Activated naive CD8-positive, alpha-beta T cell treated with anti-CD3 and anti-CD28 coated beads for 36 hours (primary cell): ENCODE measurements at regions not wholly inside any gene's neighbourhood (a gene's known extent, or its start where the extent isn't known, plus 50 kb on each side); places are given as distances from the start of the nearest gene placed in this dataset.
"Not testable (repeated sequence)": the region's sequence is repeated elsewhere in the genome, so short reads cannot be mapped to it uniquely, and the experiment has no call there.

ENCODE experiments used
- DNase-seq: peaks from one replicate; pipeline ENCODE4 v3.0.0; 2021
- H3K27ac Mint-ChIP-seq: one replicate; pipeline ENCODE4 v1.8.0; 2022; ENCODE audit warnings: mild to moderate bottlenecking, moderate library complexity, mixed read lengths
- H3K27me3 Mint-ChIP-seq: one replicate; pipeline ENCODE4 v1.8.0; 2022; ENCODE audit warnings: mild to moderate bottlenecking, mixed read lengths
- H3K36me3 Mint-ChIP-seq: one replicate; pipeline ENCODE4 v1.8.0; 2021; ENCODE audit warnings: mild to moderate bottlenecking, mixed read lengths
- H3K4me1 Mint-ChIP-seq: one replicate; pipeline ENCODE4 v1.8.0; 2021; ENCODE audit warnings: mixed read lengths
- H3K4me3 Mint-ChIP-seq: one replicate; pipeline ENCODE4 v1.8.0; 2022; ENCODE audit warnings: mild to moderate bottlenecking, moderate library complexity, mixed read lengths
- H3K9me3 Mint-ChIP-seq: one replicate; pipeline ENCODE4 v1.8.0; 2022; ENCODE audit warnings: mixed read lengths

DNA sequence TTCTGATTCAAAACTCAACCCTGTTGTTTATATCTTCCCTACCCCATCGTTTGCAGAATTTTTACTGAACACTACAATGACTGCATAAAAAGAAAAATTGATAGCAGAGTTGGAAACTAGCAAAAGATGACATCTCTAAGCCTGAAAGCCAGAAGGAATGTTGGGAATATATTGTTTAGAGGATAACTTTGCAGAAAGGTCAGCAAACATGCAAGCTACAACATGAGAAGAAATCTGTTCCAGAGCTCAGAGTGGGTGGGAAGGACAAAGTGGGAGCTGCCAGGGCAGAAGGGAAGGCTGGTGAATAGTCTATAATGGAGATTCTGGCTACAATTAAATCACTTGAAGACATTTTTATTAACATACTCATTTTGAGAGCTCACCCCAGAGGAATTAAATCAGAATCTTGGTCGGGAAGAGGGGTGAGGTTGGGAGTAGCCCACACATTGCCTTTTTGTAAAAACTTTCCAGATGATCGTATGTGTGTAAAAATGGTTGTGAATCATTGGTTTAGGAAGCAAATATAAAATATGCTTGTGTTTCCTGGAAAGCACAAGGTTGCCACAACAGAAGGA, 574.8 kb downstream of the FLRT2 start:
- Mint-ChIP-seq H3K27ac (no peak overlapping the region), H3K4me1 (no peaks in the 10 kb centered on the region), H3K9me3 (peaks cover 19% of the 10 kb centered on the region), H3K36me3 (peaks cover 24% of the 10 kb centered on the region), H3K4me3 (no peak overlapping the region), H3K27me3 (no peaks in the 10 kb centered on the region)
- DNase-seq, result no peak

- Mint-ChIP-seq H3K27ac (no peak overlapping the region), H3K4me1 (peaks cover 4% of the 10 kb centered on the region), H3K9me3 (peaks cover 5% of the 10 kb centered on the region), H3K27me3 (no peaks in the 10 kb centered on the region), H3K4me3 (no peak overlapping the region), H3K36me3 (peaks cover 15% of the 10 kb centered on the region)
- no peak for DNase-seq
Observed at GRCh38 chr14:86094512-86094911, 564.6 kb downstream of the FLRT2 start.

- Mint-ChIP-seq H3K36me3 (peaks cover 12% of the 10 kb centered on the region), H3K9me3 (peaks cover 3% of the 10 kb centered on the region), H3K4me3 (no peak overlapping the region), H3K27me3 (no peaks in the 10 kb centered on the region), H3K27ac (no peak overlapping the region), H3K4me1 (peaks cover 6% of the 10 kb centered on the region)
- no peak for DNase-seq
Observed at GRCh38 chr14:86091811-86092210, 561.9 kb downstream of the FLRT2 start.

DNA sequence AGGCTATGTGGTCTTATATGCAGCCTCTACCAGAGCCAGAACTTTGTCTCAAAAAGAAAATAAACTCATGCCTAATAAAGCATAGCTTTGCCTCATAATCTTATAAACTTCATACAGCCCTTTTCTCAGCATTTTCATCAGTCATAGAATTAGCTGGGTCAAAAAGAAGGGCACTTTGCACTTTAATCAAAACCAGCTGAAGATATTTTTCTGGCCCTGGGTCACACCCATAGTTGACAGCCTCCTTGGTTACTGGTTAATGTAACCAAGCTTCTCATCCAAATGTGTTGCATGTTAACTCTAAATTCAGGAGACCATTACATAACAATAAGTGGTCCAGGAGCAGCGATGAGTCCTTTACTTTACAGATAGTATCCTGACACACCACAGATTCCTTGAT, 558.2 kb downstream of the FLRT2 start:
- H3K27ac Mint-ChIP-seq, result no peak overlapping the region
- no peaks in the 10 kb centered on the region for H3K27me3 Mint-ChIP-seq
- peaks cover 2% of the 10 kb centered on the region for H3K4me1 Mint-ChIP-seq
- H3K36me3 Mint-ChIP-seq, result peaks cover 10% of the 10 kb centered on the region
- no peak for DNase-seq
- no peak overlapping the region for H3K4me3 Mint-ChIP-seq
- peaks cover 3% of the 10 kb centered on the region for H3K9me3 Mint-ChIP-seq

DNA sequence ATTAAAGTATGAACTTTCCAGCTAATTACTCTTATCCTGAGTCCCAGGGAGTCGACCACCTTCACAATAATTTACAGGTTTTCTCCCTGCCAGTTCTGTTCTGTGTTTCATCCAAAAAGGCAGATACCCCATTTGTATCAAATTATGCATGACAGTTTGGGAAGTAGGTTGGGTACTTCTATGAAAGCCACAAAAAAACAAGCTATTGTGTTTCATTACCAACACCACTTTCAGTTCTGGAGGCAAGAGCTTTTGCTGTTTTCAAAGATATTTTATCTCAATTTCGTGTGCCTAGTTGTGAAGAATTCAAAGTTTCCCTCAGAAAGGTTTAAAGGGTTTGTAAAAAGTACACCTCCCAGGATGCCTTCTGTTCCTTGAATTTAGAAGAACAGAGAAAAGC, 557.4 kb downstream of the FLRT2 start:
- peaks cover 8% of the 10 kb centered on the region for H3K36me3 Mint-ChIP-seq
- DNase-seq, result no peak
- H3K27ac Mint-ChIP-seq, result no peak overlapping the region
- H3K27me3 Mint-ChIP-seq, result no peaks in the 10 kb centered on the region
- H3K4me1 Mint-ChIP-seq, result peaks cover 2% of the 10 kb centered on the region
- peaks cover 3% of the 10 kb centered on the region for H3K9me3 Mint-ChIP-seq
- H3K4me3 Mint-ChIP-seq, result no peak overlapping the region

DNA sequence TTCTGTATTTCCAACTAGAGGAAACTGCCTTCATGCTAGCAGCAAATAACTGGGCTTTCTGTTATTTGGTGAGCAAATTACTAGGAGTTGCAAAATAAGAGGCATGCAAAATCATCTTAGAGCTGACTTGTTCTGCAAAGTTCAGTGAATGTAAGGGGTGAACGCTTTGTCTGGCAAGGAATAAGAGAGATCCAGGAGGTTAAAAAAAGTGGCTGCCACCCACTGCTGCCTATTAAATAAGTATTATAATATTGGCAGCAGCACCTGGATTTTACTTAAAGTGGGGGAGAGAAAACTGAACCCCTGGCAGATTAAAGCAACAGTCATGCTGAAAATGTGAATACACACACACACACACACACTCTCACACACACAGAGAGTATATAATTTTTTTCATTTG, 557.0 kb downstream of the FLRT2 start:
- no peak overlapping the region for H3K4me3 Mint-ChIP-seq
- H3K27me3 Mint-ChIP-seq, result no peaks in the 10 kb centered on the region
- DNase-seq, result no peak
- H3K27ac Mint-ChIP-seq, result no peak overlapping the region
- H3K9me3 Mint-ChIP-seq, result peaks cover 1% of the 10 kb centered on the region
- peaks cover 2% of the 10 kb centered on the region for H3K4me1 Mint-ChIP-seq
- H3K36me3 Mint-ChIP-seq, result peaks cover 10% of the 10 kb centered on the region

- Mint-ChIP-seq H3K4me1 (peaks cover 2% of the 10 kb centered on the region), H3K27me3 (no peaks in the 10 kb centered on the region), H3K9me3 (peaks cover 3% of the 10 kb centered on the region), H3K4me3 (no peak overlapping the region), H3K36me3 (peaks cover 15% of the 10 kb centered on the region), H3K27ac (no peak overlapping the region)
- no peak for DNase-seq
Observed at GRCh38 chr14:86084097-86084496, 554.2 kb downstream of the FLRT2 start.

GRCh38 chr14:86083616-86084015, 553.7 kb downstream of the FLRT2 start:
- Mint-ChIP-seq H3K4me1 (peaks cover 2% of the 10 kb centered on the region), H3K4me3 (no peak overlapping the region), H3K9me3 (peaks cover 3% of the 10 kb centered on the region), H3K27ac (no peak overlapping the region), H3K27me3 (no peaks in the 10 kb centered on the region), H3K36me3 (peaks cover 19% of the 10 kb centered on the region)
- no peak for DNase-seq

DNA sequence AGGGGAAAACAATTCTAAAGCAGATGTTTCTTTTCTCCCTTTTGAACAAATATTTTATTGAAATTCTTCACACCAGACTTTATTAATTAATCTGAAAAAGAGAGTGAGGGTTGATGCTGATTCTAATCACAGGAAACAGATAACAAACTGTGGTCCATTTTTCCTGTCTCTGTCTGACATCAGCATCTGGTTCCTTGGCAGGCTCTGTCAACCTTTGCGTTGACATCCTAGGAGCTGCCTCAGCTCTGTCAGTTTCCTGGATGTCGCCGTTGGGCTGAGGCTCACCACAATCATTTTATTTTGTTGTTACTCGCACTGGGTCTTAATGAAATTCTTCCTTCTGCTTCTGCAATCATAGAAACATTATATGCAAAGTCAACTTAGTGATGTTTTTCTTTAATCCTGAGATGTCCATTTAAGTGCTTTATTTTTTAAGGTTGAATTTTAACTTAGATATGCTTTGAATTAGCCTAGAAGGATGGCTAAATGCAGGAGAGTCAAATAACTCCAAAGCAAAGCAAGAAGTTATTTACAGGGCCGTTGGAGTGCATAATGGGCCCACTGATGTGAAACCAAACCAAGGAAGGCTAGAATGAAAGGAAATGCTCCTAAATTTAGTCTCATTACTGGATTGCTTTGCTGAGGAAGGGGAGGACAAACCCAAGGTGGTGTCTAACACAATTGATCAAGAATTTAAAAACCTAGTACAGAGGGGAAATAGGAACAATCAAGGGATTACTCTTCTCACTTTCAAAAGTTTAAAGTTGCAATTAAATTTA, 542.4 kb downstream of the FLRT2 start:
- DNase-seq, result no peak
- Mint-ChIP-seq H3K9me3 (peaks cover 2% of the 10 kb centered on the region), H3K36me3 (peaks cover 2% of the 10 kb centered on the region), H3K4me3 (no peak overlapping the region), H3K27ac (no peak overlapping the region), H3K27me3 (no peaks in the 10 kb centered on the region), H3K4me1 (peaks cover 5% of the 10 kb centered on the region)

DNA sequence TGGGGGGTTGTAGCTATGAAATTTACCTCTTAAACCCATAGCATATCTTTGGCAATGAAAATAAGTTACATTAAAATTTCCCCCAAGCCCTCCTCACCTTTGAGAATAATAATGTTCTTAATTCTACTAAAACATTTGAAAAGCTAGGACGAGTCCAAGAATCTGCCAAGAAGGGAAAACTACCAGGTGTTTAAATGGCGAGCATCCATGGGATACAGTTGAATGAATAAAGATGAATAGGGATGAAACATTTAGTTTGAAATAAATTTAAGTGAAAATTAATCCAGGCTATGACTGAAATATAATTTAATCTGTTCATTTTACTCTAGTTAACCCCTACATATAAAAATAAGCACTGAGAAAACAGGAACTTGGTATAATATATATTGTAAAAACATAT, 536.7 kb downstream of the FLRT2 start:
- Mint-ChIP-seq H3K4me3 (no peak overlapping the region), H3K27ac (no peak overlapping the region), H3K4me1 (peaks cover 2% of the 10 kb centered on the region), H3K27me3 (no peaks in the 10 kb centered on the region), H3K9me3 (peaks cover 4% of the 10 kb centered on the region), H3K36me3 (peaks cover 4% of the 10 kb centered on the region)
- DNase-seq, result no peak

DNA sequence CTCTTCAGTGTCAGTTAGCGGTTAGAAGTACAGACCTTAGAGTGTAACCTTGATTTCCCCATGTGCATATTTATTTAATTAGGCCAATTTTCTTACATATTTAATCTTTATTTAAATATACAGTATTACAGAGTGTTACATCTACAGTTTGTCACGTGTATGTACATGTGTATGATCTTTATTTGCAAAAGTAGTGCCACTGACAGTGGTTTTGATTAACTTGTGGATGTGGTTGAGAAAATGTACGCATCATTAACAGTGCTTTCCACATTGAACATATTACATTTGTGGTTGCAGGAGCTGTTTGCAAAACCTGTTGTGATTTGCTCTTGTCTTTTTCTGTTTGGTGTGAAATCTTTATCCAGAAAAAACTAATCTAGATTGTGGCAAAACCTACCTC, 535.5 kb downstream of the FLRT2 start:
- Mint-ChIP-seq H3K27ac (no peak overlapping the region), H3K36me3 (peaks cover 4% of the 10 kb centered on the region), H3K27me3 (no peaks in the 10 kb centered on the region), H3K4me1 (no peaks in the 10 kb centered on the region), H3K4me3 (no peak overlapping the region), H3K9me3 (peaks cover 4% of the 10 kb centered on the region)
- no peak for DNase-seq

- H3K9me3 Mint-ChIP-seq, H3K27me3 Mint-ChIP-seq, H3K36me3 Mint-ChIP-seq, H3K4me1 Mint-ChIP-seq, DNase-seq, H3K27ac Mint-ChIP-seq, H3K4me3 Mint-ChIP-seq: not testable (repeated sequence)
Observed at GRCh38 chr14:86064595-86064994, 534.7 kb downstream of the FLRT2 start.

- peak; percentile 12 for DNase-seq
- Mint-ChIP-seq H3K27ac (no peak overlapping the region), H3K4me3 (no peak overlapping the region), H3K36me3 (no peaks in the 10 kb centered on the region), H3K9me3 (no peaks in the 10 kb centered on the region), H3K27me3 (no peaks in the 10 kb centered on the region), H3K4me1 (no peaks in the 10 kb centered on the region)
Observed at GRCh38 chr14:86057018-86057667, 527.2 kb downstream of the FLRT2 start.

DNA sequence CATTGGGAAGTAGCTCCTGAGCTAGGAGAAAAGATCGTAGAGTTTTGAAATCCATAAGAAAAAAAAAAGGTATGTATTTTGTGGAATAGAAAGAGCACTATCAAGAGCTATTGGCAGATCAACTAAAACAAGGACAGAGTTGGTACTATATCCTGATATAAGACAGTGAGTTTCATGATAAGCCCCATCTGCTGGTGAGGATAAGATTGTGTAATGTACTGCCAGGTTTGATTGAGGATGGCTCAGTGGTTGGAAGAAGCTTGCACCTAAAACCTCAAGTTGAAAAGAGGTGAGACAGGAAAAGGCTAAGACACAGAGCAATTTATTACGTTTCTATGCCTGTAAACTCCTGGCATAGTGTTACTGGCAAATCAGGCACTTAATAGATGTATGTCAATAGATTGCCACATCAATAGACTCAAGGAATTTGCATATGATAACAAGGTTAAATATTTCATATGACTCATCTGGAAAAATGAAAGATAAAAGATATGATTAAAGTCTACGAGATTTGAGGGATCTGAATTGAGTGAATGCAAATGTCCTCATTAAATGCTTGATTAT, 525.6 kb downstream of the FLRT2 start:
- no peak for DNase-seq
- Mint-ChIP-seq H3K4me1 (no peaks in the 10 kb centered on the region), H3K27ac (no peak overlapping the region), H3K4me3 (no peak overlapping the region), H3K36me3 (no peaks in the 10 kb centered on the region), H3K27me3 (no peaks in the 10 kb centered on the region), H3K9me3 (no peaks in the 10 kb centered on the region)

GRCh38 chr14:86052868-86053267, 522.9 kb downstream of the FLRT2 start:
- Mint-ChIP-seq H3K36me3 (no peaks in the 10 kb centered on the region), H3K9me3 (no peaks in the 10 kb centered on the region), H3K4me3 (no peak overlapping the region), H3K27ac (no peak overlapping the region), H3K4me1 (no peaks in the 10 kb centered on the region), H3K27me3 (no peaks in the 10 kb centered on the region)
- no peak for DNase-seq
